ENCODE measurements at regions not wholly inside any gene's neighbourhood (a gene's known extent, or its start where the extent isn't known, plus 50 kb on each side); places are given as distances from the start of the nearest gene placed in this dataset.

- DNase-seq (ENCODE audit: low spot score in 2 of 2) = no peak
- no peaks in the 10 kb centered on the region for H3K4me1 Mint-ChIP-seq
- H3K9me3 Mint-ChIP-seq = no peaks in the 10 kb centered on the region
- H3K27ac Mint-ChIP-seq (ENCODE audit: low read depth) = no peak overlapping the region
- no peak for ATAC-seq (replicated peaks; ENCODE audit: extremely low read depth, poor library complexity, severe bottlenecking)
- no peak overlapping the region for H3K4me3 Mint-ChIP-seq
- peaks cover 18% of the 10 kb centered on the region for H3K27me3 Mint-ChIP-seq
- H3K36me3 Mint-ChIP-seq (ENCODE audit: insufficient read depth) = no peaks in the 10 kb centered on the region
Measured at GRCh38 chr5:68942169-68942568, 151.6 kb upstream of the SLC30A5 start.

GRCh38 chr5:68946728-68947127 lies 147.1 kb upstream of the SLC30A5 start:
- Mint-ChIP-seq H3K4me3 (no peak overlapping the region), H3K4me1 (no peaks in the 10 kb centered on the region), H3K27me3 (peaks cover 12% of the 10 kb centered on the region), H3K27ac (ENCODE audit: low read depth) (no peak overlapping the region), H3K36me3 (ENCODE audit: insufficient read depth) (no peaks in the 10 kb centered on the region), H3K9me3 (no peaks in the 10 kb centered on the region)
- DNase-seq (ENCODE audit: low spot score in 2 of 2) (no peak), ATAC-seq (replicated peaks; ENCODE audit: extremely low read depth, poor library complexity, severe bottlenecking) (no peak)

- Mint-ChIP-seq H3K27me3 (peaks cover 12% of the 10 kb centered on the region), H3K4me3 (no peak overlapping the region), H3K4me1 (no peaks in the 10 kb centered on the region), H3K36me3 (ENCODE audit: insufficient read depth) (no peaks in the 10 kb centered on the region), H3K27ac (ENCODE audit: low read depth) (no peak overlapping the region), H3K9me3 (no peaks in the 10 kb centered on the region)
- no peak for DNase-seq (ENCODE audit: low spot score in 2 of 2)
- ATAC-seq (replicated peaks; ENCODE audit: extremely low read depth, poor library complexity, severe bottlenecking) = no peak
Measured at GRCh38 chr5:68947986-68948385, 145.8 kb upstream of the SLC30A5 start.

- Mint-ChIP-seq H3K4me3 (no peak overlapping the region), H3K9me3 (no peaks in the 10 kb centered on the region), H3K36me3 (ENCODE audit: insufficient read depth) (no peaks in the 10 kb centered on the region), H3K27me3 (peaks cover 12% of the 10 kb centered on the region), H3K4me1 (no peaks in the 10 kb centered on the region), H3K27ac (ENCODE audit: low read depth) (no peak overlapping the region)
- no peak for ATAC-seq (replicated peaks; ENCODE audit: extremely low read depth, poor library complexity, severe bottlenecking)
- no peak for DNase-seq (ENCODE audit: low spot score in 2 of 2)
Measured at GRCh38 chr5:68949256-68949655, 144.6 kb upstream of the SLC30A5 start.

- DNase-seq (ENCODE audit: low spot score in 2 of 2) = no peak
- no peaks in the 10 kb centered on the region for H3K36me3 Mint-ChIP-seq (ENCODE audit: insufficient read depth)
- no peak for ATAC-seq (replicated peaks; ENCODE audit: extremely low read depth, poor library complexity, severe bottlenecking)
Measured at GRCh38 chr5:68949711-68950110, 144.1 kb upstream of the SLC30A5 start.

GRCh38 chr5:68950125-68950524 lies 143.7 kb upstream of the SLC30A5 start:
- ATAC-seq (replicated peaks; ENCODE audit: extremely low read depth, poor library complexity, severe bottlenecking) (no peak), DNase-seq (ENCODE audit: low spot score in 2 of 2) (no peak)
- no peak overlapping the region for H3K27ac Mint-ChIP-seq (ENCODE audit: low read depth)
- H3K36me3 Mint-ChIP-seq (ENCODE audit: insufficient read depth) = no peaks in the 10 kb centered on the region
- peaks cover 12% of the 10 kb centered on the region for H3K27me3 Mint-ChIP-seq
- H3K4me3 Mint-ChIP-seq = no peak overlapping the region
- no peaks in the 10 kb centered on the region for H3K4me1 Mint-ChIP-seq
- H3K9me3 Mint-ChIP-seq = no peaks in the 10 kb centered on the region

More at GRCh38 chr5:68949711-68950110, 144.1 kb upstream of the SLC30A5 start:
- Mint-ChIP-seq H3K4me1 (no peaks in the 10 kb centered on the region), H3K4me3 (no peak overlapping the region), H3K27me3 (peaks cover 12% of the 10 kb centered on the region), H3K9me3 (no peaks in the 10 kb centered on the region), H3K27ac (ENCODE audit: low read depth) (no peak overlapping the region)

- ATAC-seq (replicated peaks; ENCODE audit: extremely low read depth, poor library complexity, severe bottlenecking) = no peak
- no peak for DNase-seq (ENCODE audit: low spot score in 2 of 2)
- Mint-ChIP-seq H3K4me3 (no peak overlapping the region), H3K4me1 (no peaks in the 10 kb centered on the region), H3K9me3 (no peaks in the 10 kb centered on the region), H3K27me3 (peaks cover 12% of the 10 kb centered on the region), H3K27ac (ENCODE audit: low read depth) (no peak overlapping the region), H3K36me3 (ENCODE audit: insufficient read depth) (no peaks in the 10 kb centered on the region)
Measured at GRCh38 chr5:68950930-68951329, 142.9 kb upstream of the SLC30A5 start.

- DNase-seq (ENCODE audit: low spot score in 2 of 2) (no peak), ATAC-seq (replicated peaks; ENCODE audit: extremely low read depth, poor library complexity, severe bottlenecking) (no peak)
- H3K27me3 Mint-ChIP-seq = peaks cover 12% of the 10 kb centered on the region
- H3K36me3 Mint-ChIP-seq (ENCODE audit: insufficient read depth) = no peaks in the 10 kb centered on the region
- H3K27ac Mint-ChIP-seq (ENCODE audit: low read depth) = no peak overlapping the region
- H3K9me3 Mint-ChIP-seq = no peaks in the 10 kb centered on the region
- H3K4me1 Mint-ChIP-seq = no peaks in the 10 kb centered on the region
- no peak overlapping the region for H3K4me3 Mint-ChIP-seq
Measured at GRCh38 chr5:68953231-68953874, 140.5 kb upstream of the SLC30A5 start.

GRCh38 chr5:68953875-68954617 lies 139.8 kb upstream of the SLC30A5 start:
- DNase-seq (ENCODE audit: low spot score in 2 of 2) = no peak
- H3K4me1 Mint-ChIP-seq = no peaks in the 10 kb centered on the region
- no peaks in the 10 kb centered on the region for H3K36me3 Mint-ChIP-seq (ENCODE audit: insufficient read depth)

GRCh38 chr5:68954618-68954910 lies 139.2 kb upstream of the SLC30A5 start:
- Mint-ChIP-seq H3K36me3 (ENCODE audit: insufficient read depth) (no peaks in the 10 kb centered on the region), H3K4me3 (no peak overlapping the region), H3K27me3 (peaks cover 9% of the 10 kb centered on the region), H3K4me1 (no peaks in the 10 kb centered on the region), H3K27ac (ENCODE audit: low read depth) (no peak overlapping the region), H3K9me3 (no peaks in the 10 kb centered on the region)
- DNase-seq (ENCODE audit: low spot score in 2 of 2) = no peak
- ATAC-seq (replicated peaks; ENCODE audit: extremely low read depth, poor library complexity, severe bottlenecking) = no peak

More at GRCh38 chr5:68953875-68954617, 139.8 kb upstream of the SLC30A5 start:
- peaks cover 12% of the 10 kb centered on the region for H3K27me3 Mint-ChIP-seq
- H3K27ac Mint-ChIP-seq (ENCODE audit: low read depth) = no peak overlapping the region
- no peak overlapping the region for H3K4me3 Mint-ChIP-seq
- no peak for ATAC-seq (replicated peaks; ENCODE audit: extremely low read depth, poor library complexity, severe bottlenecking)
- no peaks in the 10 kb centered on the region for H3K9me3 Mint-ChIP-seq

GRCh38 chr5:68957591-68957990 lies 136.2 kb upstream of the SLC30A5 start:
- Mint-ChIP-seq H3K27ac (ENCODE audit: low read depth) (no peak overlapping the region), H3K27me3 (no peaks in the 10 kb centered on the region), H3K36me3 (ENCODE audit: insufficient read depth) (no peaks in the 10 kb centered on the region), H3K4me3 (no peak overlapping the region), H3K9me3 (no peaks in the 10 kb centered on the region), H3K4me1 (no peaks in the 10 kb centered on the region)
- ATAC-seq (replicated peaks; ENCODE audit: extremely low read depth, poor library complexity, severe bottlenecking) = no peak
- no peak for DNase-seq (ENCODE audit: low spot score in 2 of 2)

GRCh38 chr5:68958428-68958827 lies 135.4 kb upstream of the SLC30A5 start:
- Mint-ChIP-seq H3K36me3 (ENCODE audit: insufficient read depth) (no peaks in the 10 kb centered on the region), H3K4me3 (no peak overlapping the region), H3K9me3 (no peaks in the 10 kb centered on the region), H3K27ac (ENCODE audit: low read depth) (no peak overlapping the region), H3K4me1 (no peaks in the 10 kb centered on the region), H3K27me3 (no peaks in the 10 kb centered on the region)
- no peak for ATAC-seq (replicated peaks; ENCODE audit: extremely low read depth, poor library complexity, severe bottlenecking)
- DNase-seq (ENCODE audit: low spot score in 2 of 2) = no peak

GRCh38 chr5:68960456-68960855 lies 133.4 kb upstream of the SLC30A5 start:
- Mint-ChIP-seq H3K27me3 (no peaks in the 10 kb centered on the region), H3K36me3 (ENCODE audit: insufficient read depth) (no peaks in the 10 kb centered on the region), H3K27ac (ENCODE audit: low read depth) (no peak overlapping the region), H3K4me3 (no peak overlapping the region), H3K9me3 (no peaks in the 10 kb centered on the region), H3K4me1 (no peaks in the 10 kb centered on the region)
- ATAC-seq (replicated peaks; ENCODE audit: extremely low read depth, poor library complexity, severe bottlenecking) = no peak
- DNase-seq (ENCODE audit: low spot score in 2 of 2) = no peak
